GM19043 (cell line): ENCODE measurements at regions not wholly inside any gene's neighbourhood (a gene's known extent, or its start where the extent isn't known, plus 50 kb on each side); places are given as distances from the start of the nearest gene placed in this dataset.

ENCODE experiments used
- ATAC-seq: cut with Tn5 transposase; IDR thresholded peaks from one replicate; pipeline ENCODE4 v1.9.1; 2021; ENCODE audit warnings: low read depth; ENCODE audit not compliant: unreplicated experiment

DNA sequence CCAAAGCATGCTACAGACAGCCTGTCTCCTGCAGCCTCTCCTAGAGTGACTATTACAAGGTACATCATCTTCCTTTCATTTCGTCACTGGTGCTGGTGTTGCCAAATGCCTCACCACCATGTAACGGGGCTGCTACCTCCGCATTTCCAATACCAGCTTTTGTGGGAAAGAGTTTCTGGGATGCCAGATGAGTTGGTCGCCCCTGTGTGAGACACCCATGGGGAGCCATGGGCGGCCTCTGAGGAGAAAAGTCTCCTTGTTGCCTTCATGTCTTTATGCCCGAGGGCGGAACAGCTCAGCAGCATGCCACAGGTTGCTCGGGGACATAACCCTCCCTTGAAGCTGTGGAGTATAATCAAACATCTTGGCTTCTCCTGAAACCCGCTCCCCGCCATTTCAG, 169.6 kb downstream of the THBS2 start:
- no peak for ATAC-seq

DNA sequence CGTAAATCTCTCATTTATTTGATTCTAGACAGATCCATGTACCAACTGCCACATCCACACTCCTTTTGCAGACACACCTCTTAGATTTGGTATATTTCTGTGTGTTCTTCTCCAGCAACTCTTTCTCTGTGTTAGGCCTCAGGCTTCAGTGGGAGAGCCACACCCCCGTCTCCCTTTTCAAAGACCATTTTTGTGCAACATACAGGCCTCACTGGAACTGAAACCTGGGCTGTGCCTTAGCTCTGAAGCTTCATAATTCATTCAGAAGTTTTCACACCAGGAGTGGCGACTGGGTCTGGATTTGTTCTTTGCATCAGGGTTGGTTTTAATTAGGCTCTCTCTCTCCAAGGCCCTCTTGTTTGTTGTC, 170.2 kb downstream of the THBS2 start:
- no peak for ATAC-seq

DNA sequence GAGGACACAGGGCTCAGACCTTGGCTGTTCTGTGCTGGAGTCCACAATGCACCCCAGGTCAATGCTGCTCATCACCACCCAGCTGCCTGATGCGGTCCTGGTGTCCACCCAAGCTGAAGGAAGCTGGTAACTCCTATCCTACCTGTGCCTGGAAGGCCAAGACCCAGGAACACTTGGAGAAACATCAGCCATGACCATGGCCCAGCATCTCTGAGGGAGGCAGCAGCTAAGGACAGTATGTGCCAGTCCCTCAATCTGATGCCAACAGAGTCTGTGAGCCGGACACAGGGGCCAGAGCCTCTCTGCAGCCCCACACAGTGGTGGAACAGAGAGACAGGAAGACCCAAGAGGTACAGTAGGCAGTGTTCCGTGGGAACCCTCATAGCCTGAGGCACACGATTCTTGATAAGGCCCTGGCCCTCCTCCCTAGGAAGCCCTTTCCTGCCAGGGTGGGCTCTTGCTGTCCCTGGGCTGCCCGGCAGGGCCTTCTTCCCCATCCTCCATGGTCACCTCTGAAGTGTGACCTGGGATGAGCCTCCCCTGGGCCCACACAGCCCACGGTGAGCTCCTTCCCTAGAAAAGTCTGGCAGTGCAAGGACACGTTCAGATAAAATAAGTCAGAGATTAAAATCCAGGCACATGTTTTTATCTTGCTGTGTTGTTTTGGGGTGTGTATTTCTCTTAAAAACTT, 170.7 kb downstream of the THBS2 start:
- ATAC-seq = no peak

DNA sequence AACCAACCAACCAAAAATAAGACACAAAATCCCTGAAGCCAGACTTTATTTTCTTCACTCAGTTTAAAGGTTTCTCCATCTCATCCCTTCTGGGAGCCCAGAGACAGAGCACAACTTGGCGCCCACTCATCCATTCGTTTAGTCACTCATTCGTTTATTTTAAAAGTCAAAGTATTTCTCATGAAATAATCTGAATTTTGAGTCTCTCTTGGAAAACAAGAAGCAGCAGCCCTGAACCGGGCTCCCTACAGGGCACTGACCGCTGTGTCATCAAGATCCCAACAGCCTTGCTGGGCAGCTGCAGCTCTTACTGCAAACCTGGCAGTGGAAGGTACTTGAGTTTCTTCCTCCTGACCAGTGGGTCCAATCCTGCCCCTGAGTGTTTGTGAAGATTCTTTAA, 171.6 kb downstream of the THBS2 start:
- no peak for ATAC-seq

DNA sequence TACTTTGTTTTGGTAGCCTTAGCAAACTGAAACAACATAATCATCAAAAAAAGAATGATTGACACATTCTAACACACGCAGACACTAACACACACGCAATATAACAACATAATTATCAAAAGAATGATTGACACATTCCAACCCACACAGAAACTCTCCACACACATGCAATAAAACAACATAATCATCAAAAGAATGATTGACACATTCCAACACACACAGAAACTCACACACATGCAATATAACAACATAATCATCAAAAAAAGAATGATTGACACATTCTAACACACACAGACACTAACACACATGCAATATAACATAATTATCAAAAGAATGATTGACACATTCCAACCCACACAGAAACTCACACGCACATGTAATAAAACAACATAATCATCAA, 172.4 kb downstream of the THBS2 start:
- ATAC-seq = no peak

DNA sequence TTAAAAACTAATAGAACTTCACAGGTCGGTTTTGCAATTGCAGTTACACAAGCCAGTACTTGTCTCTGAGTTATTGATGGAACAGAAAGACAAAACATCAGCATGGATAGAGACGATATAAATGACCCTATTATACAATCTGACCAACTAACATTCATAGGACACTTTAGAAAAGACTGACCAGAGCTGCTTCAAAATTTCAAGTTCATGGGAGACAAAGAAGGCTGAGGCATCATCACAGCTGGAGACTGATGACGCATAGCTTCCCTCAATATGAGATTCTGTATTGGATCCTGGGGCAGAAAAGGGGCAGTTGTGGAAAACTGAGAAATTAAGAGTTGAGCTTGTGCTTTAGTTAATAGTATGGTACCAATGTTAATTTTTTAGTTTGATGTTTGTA, 174.0 kb downstream of the THBS2 start:
- ATAC-seq = no peak

DNA sequence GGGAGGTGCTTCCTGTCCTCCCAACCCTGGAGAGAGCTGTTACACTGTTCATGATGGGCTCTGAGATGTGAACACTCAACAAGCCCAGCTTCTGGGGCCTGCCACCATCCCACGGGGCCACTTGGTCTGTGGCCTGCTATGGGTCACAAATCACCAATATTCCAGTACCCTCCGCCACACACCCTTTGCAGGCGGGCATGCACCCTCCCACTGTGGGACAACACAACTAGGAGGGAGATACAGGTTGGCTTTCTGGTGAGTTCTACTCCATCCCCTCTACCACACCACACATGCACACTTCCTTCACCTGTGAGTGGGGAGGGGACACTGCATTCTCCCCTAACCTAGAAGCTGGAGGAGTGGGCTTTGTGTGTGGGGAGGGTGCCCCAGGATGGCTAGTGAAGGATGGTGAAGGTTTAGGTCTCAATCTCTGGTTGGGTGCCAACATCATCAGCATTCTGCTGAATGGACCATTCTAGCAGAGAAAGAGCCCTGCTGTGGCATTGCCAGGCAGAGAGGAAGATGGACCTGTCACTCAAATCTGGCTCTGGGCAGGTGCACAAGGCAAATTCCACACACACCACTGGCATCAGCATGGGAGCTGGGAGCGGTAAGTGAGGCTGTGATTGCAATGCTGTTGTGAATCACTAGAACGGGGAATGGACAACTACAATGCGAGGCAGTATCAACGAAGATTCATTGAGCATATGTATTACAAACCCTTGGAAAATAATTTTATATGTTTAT, 175.1 kb downstream of the THBS2 start:
- ATAC-seq = no peak

DNA sequence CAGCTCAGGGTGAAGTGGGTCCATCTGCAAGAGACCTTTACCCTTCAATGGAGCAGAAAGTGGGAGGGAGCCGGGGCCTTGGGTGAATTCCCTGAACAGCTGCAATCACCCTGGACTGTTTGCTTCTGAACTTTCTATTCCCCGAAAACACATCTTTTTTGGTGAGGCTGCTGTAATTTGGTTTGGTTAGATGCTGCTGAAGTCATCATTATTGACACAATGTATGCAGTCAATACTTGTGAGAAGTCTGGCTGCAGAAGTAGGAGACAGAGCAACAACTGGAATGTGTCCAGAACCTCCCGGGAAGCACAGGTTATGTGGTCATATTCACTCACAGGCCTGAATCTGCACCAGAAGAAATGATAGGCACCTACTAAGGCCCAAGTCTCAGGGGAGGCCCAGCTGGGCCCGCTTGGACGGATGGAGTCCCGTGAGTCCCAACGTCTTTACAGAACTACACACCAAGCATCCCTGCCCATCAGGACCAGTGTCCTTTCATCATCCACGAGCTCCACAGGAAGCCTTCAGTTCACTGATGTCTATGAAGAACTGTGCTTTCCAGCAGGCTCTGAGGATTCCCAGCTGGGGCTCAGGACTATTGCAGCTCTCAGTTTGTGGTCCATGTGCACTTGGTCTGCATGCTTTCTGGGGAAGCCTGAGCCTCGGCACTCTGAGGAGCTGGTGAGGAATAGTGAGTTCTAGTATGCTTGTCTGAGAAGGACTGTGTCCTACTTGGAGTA, 177.6 kb downstream of the THBS2 start:
- no peak for ATAC-seq

DNA sequence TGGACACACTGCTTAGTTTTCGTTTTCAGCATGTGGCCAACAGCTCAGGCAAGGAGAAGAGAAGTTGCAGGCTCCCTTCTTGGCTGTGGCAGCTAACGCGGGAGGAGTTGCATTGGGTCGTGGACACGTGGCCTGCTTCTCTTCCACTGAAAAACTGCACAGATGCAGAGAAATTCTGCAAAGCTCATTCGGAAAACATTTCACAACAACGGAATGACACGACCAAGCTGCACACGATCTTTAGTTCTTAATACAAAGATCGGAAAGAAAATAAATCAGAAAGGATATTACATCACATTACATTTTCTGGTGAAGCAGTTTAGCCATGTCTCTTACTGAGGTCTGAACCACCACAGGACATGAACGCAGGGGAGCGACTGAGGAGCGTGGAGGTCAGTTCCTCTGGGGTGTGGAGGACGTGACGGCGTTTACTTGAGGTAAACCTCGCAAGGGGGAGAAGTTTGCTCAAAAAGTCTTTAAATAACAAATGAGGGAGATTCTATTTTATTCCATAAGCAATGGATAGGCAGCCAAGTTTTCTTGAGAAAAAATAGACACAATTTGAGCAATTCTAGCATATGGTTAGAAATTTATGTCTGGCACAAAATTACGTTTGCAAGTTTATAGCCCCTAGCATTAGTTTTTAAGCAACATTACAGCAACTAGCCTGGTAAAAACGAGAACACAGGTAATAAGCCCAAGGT, 178.3 kb downstream of the THBS2 start:
- no peak for ATAC-seq

DNA sequence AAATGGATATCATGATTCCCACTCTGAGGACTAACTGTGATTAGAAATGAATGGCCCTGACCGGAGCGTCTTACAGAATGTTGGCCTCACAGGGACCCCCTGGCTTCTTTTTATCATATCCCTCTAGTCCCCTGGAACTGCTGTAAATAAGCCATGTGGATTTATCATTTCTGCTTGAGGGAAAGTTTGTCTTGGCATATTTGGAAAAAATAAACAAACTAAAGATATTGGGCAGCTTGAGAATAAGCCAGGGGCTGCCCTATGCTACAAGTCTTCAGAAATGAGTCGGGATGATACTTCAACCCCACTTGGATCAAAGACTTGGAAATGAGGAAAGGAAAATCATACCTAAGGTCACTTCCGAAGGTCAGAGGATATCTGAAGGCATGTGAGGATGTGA, 179.1 kb downstream of the THBS2 start:
- no peak for ATAC-seq

DNA sequence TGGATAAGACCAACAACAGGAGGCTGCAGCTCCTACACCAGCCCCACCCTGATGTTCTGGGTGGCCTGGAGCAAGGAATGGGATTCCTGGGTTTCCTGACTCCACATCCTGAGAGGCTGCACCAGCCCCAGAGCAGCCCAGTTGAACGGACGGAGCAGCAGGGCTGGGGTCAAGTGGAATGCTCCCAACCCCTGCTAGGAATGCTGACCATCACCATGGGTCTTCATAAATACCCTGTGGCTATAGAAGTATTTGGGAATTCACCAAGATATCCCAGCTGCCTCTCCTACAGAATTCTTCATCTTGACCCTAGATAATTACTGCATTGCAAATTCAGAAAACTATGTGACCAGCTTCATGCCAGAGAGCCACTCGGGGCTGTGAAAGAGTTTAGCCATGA, 180.3 kb downstream of the THBS2 start:
- no peak for ATAC-seq

DNA sequence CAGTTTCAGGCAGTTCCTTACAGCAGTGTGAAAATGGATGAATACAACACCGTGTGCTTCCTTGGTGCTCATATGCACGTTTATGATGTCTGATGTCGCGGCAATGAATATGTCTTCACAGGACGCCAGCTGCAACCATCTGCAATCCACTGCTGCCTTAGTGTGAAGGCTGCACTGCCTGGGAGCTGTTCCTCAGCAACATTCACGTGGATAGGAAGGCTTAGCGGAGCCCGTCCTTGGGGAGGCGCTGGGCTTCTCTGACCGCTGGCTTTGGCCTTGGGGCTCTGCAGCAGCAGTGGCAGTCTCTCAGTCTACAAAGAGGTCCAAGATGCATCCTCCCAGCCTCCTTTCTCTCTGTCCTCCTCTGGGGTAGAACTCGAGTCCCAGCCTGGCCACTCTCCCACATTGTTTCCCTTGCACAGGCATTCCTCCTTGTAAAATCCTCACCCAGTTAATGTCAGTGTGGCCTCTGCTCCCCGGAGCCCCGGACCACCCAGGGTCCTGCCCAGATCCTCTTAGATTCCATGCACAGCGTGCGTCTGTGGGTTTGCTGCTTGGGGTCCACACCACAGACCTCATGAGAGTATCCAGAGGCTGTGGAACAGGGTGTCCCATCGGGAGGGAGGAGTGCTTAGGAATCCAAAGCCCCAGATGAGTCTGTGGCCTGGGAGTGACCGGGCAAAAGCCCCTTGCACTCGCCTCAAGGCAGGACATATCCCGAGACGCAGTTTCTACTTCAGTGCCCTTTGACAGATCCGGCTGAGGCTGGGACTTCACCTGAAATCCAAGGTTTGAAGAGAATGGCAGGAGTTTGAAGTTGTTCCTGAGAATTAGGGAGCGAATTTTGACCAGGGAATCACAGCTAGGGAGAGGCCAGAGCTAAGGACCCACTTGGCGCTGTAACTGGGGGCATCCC, 181.3 kb downstream of the THBS2 start:
- no peak for ATAC-seq

DNA sequence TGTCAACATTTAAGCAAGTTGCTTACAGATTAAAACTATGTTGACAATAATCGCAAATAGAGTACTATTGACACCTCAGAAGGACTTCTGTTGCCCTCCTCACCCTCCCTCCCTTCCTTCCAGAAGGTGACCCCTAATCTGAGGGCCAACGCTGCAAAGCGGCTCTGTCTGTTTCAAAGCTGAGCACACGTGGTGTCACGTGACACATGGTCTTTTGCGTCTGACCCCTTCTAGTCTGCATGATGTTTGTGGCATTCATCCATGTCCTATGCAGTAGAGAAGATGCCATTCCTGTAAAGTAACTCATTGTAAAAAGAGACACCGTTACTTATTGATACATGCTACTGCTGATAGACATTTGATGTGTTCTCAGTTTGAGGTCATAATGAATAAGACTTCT, 182.3 kb downstream of the THBS2 start:
- no peak for ATAC-seq

DNA sequence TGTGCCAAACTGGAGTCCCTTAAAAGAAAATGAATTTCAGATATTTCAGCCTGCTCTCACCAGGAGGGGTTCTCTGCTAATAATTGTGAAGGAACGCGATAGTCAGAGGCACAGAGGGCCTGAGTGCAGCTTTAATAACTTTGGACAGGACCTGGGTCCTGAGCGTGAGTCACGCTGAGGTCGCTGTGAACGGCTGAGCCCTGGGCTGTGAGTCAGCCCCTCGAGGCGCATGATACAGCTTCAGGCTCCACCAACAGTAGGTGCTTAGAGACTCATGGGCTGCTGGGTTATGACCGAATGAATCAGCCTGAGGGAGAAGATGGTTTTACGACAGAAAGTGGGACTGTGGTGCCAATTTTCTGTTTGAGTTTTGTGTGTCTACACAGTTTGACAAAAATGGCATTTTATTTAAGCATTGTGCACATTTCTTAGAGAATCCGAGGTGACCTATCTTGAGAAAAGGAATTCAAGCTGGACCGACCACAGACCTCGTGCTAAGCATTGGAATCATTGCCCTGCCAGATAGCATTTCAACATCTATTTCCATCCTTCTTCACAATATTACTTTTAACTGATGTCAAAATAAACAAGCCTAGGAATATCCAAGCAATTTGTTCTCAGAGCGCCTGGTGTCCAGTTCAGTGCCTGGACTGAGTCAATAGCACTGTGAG, 183.0 kb downstream of the THBS2 start:
- ATAC-seq = no peak

DNA sequence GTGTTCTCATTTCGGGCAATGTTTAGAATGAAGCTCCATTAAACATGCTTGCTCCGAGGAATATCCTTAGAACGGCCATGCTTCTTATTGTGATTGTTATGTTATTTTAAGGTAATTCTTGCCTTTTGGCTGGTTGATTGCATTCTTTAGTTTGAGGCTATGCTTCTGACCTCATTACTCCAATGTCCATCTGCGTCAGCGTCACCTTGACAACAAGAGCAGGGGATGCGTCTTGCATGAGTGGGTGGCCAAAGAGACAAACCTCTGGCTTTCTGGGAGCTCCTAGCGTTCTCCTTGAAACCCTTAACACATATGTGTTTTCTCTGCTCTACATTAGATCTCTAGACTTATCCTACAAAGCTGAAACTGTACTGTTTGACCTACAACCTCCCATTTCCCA, 184.3 kb downstream of the THBS2 start:
- ATAC-seq = no peak

DNA sequence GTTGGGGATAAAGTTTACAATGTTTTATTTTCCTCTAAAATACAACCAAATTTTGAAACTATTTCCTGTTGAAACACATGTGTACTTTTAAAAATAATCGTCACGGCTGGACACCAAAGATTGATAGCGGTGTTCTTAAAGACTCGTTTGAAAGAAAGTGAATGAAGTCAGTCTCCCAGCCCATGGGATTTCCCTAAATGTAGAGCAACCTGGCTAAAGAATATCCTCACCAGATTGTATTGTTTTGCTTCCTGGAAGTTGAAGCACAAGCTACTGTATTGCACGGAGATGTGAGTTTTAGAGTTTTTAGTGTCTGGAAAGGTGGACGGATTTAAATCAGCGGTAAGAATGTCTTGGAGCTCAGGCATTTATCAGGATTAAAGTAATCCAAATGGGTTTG, 189.5 kb downstream of the THBS2 start:
- ATAC-seq = no peak

DNA sequence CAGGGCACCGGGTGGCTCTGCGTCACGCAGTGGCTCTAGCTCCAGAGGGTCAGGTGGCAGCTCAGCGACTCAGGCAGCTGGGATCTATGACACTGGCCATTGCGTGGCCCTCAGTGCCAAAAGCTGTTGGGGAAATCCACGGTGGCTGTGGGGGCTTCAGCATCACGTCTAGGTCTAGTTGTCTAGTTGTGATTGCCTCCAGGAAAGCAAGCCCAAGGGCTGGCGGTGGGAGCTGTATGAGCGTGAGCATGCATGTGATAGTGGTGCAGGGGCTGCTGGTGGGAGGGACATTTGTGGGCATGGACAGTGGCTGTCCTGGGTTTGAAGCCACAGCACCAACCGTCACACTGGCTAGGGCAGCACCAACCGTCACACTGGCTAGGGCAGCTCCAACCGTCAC, 191.4 kb downstream of the THBS2 start:
- no peak for ATAC-seq

DNA sequence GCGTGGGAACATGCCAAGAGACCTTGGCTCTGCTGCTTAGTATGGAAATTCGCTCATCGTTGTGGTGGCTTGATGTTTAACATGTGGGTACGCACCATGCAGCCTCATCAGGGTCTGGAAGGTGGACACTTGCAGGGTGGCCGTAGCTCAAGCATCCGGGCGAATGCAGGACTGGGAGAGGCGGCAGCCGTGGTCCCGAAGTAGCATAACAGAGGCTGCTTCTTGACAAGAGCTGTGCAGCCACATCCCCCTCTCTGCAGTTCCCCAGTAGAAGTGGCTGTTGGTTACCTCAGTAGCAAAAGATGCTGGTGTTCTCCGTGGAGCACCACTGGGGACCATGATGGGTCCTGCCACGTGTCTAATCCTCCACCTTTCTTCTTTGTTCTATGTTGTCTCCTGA, 195.0 kb downstream of the THBS2 start:
- no peak for ATAC-seq

DNA sequence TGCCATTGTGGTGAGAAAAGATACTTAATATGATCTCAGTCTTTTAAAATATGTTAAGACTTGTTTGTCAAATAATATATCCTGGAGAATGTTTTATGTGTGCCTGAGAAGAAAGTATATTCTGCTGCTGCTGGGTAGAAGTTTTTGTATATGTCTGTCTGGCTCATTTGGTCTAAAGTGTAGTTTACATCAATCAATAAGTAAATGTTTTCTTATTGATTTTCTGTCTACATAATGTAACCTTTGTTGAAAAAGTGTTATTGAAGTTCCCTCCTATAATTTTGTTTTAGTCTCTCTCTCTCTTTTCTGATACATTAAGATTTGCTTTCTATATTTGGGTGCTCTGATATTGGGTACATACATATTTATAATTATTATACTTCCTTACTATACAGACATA, 201.2 kb downstream of the THBS2 start:
- no peak for ATAC-seq

DNA sequence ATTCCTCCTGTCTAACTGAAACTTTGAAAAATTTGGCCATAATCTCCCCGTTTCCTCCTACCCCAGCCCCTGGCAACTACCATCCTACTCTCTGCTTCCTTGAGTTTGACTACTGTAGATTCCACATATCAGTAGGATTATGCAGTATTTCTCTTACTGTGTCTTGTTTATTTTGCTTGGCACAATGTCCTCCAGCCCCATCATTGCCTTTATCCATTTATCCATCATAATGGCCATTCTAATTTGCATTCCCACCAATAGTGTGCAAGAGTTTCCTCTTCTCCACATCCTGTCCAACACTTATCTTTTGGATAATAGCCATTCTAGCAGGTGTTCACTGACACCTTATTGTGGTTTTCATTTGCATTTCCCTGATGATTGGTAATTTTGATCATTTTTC, 202.3 kb downstream of the THBS2 start:
- no peak for ATAC-seq
